Umbilical cord (tissue), 1 donor: ENCODE measurements at regions not wholly inside any gene's neighbourhood (a gene's known extent, or its start where the extent isn't known, plus 50 kb on each side); places are given as distances from the start of the nearest gene placed in this dataset.

Experiments
- DNase-seq: peaks from one replicate; pipeline ENCODE4 v3.0.0-alpha.2; 2015; ENCODE audit warnings: low spot score

GRCh38 chr13:53848366-53848961 is 819.9 kb downstream of the OLFM4 start:
- DNase-seq: peak; percentile 78

GRCh38 chr13:53854321-53854720 is 825.7 kb downstream of the OLFM4 start:
- DNase-seq: no peak

GRCh38 chr13:53856573-53857195 is 828.1 kb downstream of the OLFM4 start:
- no peak for DNase-seq

- no peak for DNase-seq
Measured at GRCh38 chr13:53863520-53863919, 834.9 kb downstream of the OLFM4 start.

GRCh38 chr13:53873558-53873957 is 844.9 kb downstream of the OLFM4 start:
- DNase-seq: no peak

- DNase-seq: no peak
Measured at GRCh38 chr13:53878861-53879260, 850.2 kb downstream of the OLFM4 start.

- no peak for DNase-seq
Measured at GRCh38 chr13:53885997-53886396, 857.4 kb downstream of the OLFM4 start.

GRCh38 chr13:53890696-53891095 is 862.1 kb downstream of the OLFM4 start:
- no peak for DNase-seq

- no peak for DNase-seq
Measured at GRCh38 chr13:53901593-53901992, 873.0 kb downstream of the OLFM4 start.

GRCh38 chr13:53907891-53908290 is 879.3 kb downstream of the OLFM4 start:
- DNase-seq: no peak

GRCh38 chr13:53920916-53921315 is 892.3 kb downstream of the OLFM4 start:
- DNase-seq: no peak

GRCh38 chr13:53921473-53921872 is 892.9 kb downstream of the OLFM4 start:
- DNase-seq: no peak

GRCh38 chr13:53941588-53942190 is 913.1 kb downstream of the OLFM4 start:
- DNase-seq: no peak

- no peak for DNase-seq
Measured at GRCh38 chr13:53946500-53946899, 917.9 kb downstream of the OLFM4 start.

- DNase-seq: peak; percentile 8
Measured at GRCh38 chr13:53953183-53953582, 924.6 kb downstream of the OLFM4 start.
